ENCODE measurements at regions not wholly inside any gene's neighbourhood (a gene's known extent, or its start where the extent isn't known, plus 50 kb on each side); places are given as distances from the start of the nearest gene placed in this dataset.

DNA sequence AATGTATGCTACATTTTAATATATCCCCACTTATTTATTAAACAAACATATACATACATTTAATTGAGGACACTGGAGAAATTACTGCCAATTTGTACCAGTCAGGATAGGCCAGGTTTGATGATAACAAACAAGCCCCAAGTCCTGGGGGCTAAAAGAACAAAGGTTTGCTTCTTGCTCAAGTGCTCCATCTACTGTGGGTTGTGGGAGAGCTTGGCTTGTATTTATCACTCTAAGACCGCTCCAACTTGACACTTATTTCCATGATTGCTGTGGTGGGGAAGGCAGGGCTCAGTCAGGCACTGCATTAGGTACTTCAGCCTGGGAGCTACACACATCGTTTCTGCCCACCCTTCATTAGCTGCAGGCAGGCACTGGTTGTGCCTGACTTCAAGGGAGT lies 136.6 kb upstream of the ZNF32 start:
- TF ChIP-seq, protein P1, sequence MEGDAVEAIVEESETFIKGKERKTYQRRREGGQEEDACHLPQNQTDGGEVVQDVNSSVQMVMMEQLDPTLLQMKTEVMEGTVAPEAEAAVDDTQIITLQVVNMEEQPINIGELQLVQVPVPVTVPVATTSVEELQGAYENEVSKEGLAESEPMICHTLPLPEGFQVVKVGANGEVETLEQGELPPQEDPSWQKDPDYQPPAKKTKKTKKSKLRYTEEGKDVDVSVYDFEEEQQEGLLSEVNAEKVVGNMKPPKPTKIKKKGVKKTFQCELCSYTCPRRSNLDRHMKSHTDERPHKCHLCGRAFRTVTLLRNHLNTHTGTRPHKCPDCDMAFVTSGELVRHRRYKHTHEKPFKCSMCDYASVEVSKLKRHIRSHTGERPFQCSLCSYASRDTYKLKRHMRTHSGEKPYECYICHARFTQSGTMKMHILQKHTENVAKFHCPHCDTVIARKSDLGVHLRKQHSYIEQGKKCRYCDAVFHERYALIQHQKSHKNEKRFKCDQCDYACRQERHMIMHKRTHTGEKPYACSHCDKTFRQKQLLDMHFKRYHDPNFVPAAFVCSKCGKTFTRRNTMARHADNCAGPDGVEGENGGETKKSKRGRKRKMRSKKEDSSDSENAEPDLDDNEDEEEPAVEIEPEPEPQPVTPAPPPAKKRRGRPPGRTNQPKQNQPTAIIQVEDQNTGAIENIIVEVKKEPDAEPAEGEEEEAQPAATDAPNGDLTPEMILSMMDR (IDR thresholded peaks at IDR 0.05) = no peak
- TF ChIP-seq POLR2A (IDR thresholded peaks at IDR 0.05) = no peak

Data from gastroesophageal sphincter (tissue), 3 donors.